HG03039 (cell line): ENCODE measurements at regions not wholly inside any gene's neighbourhood (a gene's known extent, or its start where the extent isn't known, plus 50 kb on each side); places are given as distances from the start of the nearest gene placed in this dataset.
"Not testable (repeated sequence)": the region's sequence is repeated elsewhere in the genome, so short reads cannot be mapped to it uniquely, and the experiment has no call there.

Source experiments
- ATAC-seq: cut with Tn5 transposase; IDR thresholded peaks from one replicate; pipeline ENCODE4 v1.9.1; 2021; ENCODE audit warnings: mild to moderate bottlenecking, moderate library complexity; ENCODE audit not compliant: unreplicated experiment

DNA sequence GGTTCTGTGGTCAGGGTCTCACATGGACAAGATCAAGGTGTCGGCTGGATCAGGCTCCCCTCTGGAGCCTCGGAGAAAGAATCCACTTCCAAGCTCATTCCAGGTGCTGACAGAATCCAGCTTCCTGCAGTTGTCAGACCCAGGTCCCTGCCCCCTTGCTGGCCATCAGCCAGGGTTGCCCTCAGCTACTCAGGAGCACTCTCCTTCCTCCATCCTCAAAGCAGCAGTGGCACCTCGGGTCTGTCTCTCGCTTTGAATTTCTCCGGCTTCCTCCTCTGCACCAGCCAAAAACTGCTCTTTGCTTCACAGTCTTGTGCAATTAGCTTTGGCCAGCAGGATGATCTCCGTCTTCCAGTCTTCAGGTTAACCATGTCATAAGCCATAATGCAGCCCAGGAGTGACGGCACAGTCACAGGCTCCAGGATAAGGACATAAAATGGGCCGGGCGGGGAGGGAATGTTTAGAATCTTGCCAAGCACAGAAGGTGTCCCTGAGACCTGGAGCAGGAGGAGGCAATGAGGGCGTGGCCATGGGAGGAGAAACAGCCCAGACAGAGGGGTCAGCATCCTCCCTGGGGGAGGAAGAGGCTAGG is 79.4 kb upstream of the SLC25A33 start:
- ATAC-seq: no peak

GRCh38 chr1:9465640-9466039 is 73.6 kb upstream of the SLC25A33 start:
- no peak for ATAC-seq

DNA sequence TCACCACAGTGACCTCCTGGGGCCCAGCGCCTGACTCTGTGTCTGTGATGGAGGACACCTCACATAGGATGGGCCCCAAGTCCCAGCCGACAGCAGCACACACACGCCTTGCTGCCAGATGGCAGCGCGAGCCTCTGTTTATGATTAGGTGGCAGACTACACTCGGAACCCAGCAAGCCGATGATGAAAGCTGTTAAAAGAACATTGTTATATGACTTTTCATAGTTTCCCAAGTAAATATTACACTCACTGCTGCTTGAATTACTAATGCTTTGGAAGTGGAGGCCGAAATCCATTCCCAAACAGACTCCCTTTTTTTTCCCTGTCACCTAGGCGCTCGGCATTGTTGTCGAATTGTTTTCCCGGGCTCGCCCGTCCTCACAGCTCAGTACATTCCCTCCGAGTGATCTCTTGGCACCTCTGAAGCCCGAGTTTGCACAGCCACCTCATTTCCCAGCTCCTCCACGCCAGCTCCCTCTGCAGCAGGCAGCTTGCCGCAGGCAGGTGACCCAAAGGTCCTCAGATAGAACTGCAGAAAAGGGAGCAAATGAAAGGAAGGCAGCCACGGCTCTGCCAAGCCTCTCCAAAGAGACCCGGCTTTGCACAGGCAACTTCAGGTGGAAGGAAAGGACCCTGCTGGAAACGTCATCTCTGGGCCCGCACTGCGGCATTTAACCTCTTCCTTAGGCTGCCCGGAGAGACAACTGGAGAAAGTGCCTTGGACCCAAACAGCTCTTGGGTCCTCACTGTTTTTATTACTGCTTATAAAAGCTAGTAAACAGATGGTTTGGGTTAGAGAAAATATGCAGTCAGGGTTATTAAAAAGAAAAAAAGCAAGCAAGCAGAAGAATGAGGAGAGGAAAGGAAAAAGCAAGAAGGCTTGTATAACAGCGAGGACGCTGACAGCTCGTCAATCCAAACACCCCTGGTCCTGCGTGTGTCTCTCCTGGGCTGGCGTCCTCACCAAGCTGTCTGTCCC is 72.2 kb upstream of the SLC25A33 start:
- ATAC-seq: no peak

- ATAC-seq: not testable (repeated sequence)
Observed at GRCh38 chr1:9469882-9470281, 69.4 kb upstream of the SLC25A33 start.

DNA sequence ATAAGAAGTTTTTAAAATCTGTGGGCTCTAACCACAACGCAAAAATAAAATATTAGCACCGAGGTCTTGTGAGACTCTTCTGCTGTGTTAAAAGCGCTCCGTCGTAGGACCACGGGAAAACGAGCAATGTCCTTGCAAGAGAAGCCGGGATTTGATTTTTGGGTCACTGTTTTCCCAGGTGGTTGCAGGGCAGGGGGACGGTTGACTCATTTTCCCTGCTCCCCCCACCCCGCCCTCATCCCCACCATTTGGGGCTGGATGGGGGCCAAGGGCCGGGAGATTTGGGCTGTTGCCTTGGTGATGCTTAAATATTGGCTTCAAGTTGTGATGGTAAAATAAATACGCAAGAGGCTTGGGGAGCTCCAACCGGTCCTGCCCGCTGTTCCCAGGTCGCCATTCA is 67.6 kb upstream of the SLC25A33 start:
- ATAC-seq: no peak

DNA sequence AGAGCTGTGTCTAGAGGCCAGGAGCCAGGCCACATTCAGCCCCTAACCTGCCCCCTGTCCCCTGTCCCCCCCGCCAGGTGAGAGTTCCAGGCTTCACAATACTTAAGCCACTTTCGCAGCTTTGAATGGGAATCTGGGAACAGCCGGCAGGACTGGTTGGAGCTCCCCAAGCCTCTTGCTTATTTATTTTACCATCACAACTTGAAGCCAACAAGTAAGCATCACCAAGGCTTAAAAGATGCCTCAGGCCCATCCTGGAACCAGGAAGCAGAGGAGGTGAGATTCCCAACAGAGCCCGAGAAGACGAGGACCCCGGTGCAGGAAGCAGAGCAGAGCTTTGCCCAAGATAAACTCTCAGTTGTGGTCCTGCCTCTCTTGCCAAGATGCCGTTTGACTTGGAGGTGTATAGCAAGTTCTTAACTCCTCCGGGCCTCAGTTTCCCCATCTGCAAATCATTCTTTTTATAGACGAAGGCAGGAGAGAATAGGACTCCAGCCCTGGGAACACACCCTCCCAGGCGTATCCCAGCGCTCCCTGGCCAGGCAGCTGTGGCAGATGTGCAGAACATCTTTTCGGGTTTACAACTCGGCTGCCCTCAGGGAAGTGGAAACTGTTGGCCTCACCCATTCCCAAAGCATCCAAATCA is 66.8 kb upstream of the SLC25A33 start:
- no peak for ATAC-seq

DNA sequence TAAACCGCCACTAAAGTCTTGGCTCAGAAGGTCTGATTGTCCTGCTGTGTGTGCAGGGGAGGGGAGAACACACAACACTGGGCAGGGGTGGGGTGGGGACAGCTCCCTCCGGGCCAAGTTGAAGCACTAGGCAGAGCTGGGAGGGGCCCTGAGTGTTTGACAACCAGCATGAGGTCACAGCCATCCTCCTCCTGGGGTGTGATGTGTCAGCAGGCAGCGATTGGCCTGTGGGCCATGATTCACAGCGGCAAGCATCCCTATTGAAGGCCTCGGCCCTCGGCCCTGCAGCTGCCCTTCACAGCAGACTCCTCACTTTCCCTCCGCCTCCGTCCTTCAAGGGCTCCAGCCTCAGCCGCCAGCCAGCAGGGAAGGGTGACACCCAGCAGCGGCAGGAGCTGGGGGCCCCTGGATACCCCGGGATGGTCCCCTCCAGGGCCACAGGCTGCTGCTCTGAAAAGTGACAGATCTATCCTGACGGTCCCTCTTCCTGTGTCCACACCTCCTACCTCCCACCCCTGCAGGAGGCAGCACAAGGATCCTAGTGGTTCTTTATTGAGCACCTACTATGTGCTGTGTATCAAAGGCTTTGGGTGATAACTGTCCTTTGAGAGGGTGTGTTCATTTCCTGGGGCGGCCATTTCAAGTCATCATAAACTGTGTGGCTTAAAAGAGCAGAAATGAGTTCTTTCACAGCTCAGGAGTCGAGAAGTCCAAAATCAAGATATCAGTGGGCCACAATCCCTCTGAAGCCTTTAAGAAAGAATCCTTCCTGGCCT is 66.0 kb upstream of the SLC25A33 start:
- ATAC-seq: no peak

DNA sequence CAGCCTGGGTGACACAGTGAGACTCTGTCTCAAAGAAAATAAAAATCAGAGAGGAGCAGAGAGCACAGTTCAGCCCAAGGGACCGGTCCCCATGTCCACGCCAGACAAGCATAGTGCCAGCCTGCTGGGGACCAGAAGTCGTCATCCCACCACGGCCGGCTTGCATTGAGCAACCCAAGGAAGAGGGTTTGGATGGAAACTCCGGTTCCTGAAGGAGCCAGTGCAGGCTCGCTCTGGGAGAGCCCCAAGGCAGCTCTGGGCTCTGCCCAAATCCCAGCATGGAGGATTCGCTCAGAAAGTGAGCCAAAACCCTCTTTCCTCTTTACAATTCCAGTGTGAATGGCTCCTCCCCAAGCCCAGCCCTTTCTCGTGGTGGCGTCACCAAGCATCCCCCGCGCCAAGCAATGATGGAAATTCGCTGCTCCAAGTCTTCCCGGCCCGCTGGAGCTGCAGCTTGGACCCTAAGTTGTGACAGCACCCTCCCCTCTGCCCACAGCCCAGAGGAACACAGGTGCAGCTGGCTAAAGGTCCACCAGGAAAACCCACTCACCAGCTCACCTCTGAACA is 64.1 kb upstream of the SLC25A33 start:
- ATAC-seq: no peak

DNA sequence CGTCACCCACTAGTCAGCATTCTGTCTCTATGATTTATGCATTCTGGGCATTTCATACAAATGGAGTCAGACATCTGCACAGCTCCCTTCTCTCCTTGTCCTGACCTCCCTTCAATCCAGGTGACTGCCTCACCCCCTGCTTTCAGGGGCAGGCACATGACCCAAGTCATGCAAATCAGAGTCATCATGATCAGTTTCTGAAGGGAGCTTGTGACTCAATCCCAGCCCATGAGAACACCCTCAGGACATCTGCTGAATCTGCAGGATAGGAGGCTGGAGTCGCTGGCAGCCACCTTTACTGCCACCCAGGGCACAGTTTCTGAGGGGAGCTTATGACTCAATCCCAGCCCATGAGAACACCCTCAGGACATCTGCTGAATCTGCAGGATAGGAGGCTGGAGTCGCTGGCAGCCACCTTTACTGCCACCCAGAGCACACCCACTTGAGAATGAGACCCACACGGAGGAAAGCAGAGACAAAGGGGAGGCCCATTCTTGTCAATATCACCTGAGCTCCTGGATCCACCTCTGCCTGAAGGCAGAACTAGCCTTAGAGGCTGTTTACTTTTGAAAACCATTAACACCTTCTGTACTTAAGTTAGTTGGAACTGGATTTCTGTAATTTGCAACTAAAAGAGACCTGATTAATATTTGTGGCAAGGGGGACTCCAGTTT is 62.3 kb upstream of the SLC25A33 start:
- no peak for ATAC-seq

- no peak for ATAC-seq
Observed at GRCh38 chr1:9477535-9477934, 61.7 kb upstream of the SLC25A33 start.

DNA sequence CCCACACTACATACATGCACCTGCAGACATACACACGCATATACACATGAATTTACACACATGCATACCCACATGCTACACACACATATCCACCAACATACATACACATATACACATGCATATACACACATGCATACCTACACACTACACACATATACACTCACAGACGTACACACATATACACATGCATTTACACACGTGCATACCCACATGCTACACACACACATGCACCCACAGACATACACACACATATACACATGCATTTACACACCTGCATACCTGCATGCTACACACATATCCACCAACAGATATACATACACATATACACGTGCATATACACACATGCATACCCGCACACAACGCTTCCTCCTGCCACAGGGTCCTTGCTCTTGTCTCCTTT is 61.2 kb upstream of the SLC25A33 start:
- ATAC-seq: no peak

- ATAC-seq: no peak
Observed at GRCh38 chr1:9481048-9481447, 58.2 kb upstream of the SLC25A33 start.

DNA sequence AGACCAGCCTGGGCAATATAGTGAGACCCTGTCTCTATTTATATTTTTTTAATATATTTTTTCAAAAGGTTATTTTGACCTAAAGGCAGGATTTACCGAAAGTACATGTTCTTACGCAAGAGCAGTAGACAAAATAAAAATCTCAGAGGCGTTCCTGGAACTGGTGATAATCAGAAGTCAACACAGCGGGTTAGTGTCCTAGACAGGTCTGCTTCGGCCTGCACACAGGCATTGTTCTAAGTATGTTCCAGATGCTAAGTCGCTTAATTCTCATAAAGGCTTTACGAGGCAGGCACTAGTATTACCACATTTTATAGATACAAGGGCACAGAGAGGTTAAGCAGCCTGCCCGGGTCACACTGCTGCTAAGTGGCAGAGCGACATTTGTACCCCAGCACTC is 56.9 kb upstream of the SLC25A33 start:
- no peak for ATAC-seq

DNA sequence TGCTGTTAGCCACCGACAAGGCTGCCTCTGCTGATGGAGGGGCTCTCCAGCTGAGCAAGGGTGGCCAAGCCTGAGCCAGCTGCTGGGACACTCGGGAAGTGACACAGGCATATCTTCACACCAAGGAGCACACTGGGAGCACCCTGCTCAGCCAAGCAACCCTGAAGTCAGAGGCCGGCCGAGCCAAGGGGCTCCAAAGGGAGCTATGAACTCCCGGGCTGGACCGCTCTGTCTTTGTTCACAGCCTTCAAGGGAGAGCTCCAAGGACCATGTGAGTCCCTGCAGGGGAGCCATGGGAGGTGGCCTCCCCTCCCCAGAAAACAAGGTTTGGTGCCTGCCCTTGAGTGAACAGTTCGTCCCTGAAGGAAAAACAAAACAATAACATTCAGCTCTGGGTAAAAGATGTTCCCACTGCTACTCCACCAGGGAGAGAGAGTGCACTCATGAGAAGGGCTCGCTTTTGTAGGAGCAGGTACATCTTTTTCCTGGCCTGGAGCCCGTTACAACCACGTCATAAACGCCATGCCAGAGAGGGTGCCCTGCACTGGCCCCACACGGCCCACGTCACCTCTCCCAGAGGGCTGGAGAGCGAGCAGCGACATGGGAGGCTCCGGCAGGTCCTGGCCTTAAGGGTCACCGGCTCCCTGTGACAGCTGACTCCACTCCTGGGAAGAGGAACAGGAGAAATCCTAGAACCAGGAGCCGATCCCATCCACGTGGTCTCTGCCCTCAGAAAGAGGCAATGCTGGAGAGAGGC is 56.3 kb upstream of the SLC25A33 start:
- no peak for ATAC-seq

- ATAC-seq: no peak
Observed at GRCh38 chr1:9486466-9487140, 52.7 kb upstream of the SLC25A33 start.
